EH (cell line): ENCODE measurements at regions not wholly inside any gene's neighbourhood (a gene's known extent, or its start where the extent isn't known, plus 50 kb on each side); places are given as distances from the start of the nearest gene placed in this dataset.

Source experiments
- DNase-seq: peaks from one replicate; pipeline ENCODE4 v3.0.0-alpha.2; 2015; ENCODE audit warnings: low read depth

DNA sequence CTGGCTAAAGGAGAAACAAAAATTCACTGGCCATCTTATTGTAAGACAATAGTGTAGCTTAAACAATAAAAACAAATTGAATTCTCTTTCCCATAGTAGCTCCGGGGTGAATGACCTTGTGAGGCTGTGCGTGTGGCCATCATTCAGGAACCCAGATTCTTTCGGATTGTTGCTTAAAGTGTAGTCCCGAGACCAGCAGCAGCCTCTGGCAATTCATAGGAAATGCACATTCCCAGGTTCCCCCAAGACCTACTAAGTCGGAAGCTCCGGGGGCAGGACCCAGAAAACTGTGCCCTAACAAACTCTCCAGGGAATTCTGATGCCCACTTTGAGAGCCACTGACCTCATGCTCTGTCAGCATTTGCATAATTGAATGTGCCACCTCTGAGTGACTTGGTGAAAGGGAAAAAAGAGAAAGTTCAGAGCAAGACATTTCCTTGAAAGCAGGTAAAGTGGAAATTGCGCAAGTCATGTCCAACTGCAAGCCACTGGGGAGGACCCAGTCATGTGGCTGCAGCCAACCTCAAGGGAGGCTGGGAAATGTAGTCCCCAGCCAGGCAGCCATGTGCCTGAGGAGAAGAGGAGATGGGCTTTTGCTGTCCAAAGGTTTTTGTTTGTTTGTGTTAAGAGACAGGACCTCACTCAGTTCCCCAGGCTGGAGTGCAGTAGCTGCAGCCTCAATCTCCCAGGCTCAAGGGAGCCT lies 50.7 kb upstream of the PNMA8B start:
- DNase-seq = peak; percentile 43

DNA sequence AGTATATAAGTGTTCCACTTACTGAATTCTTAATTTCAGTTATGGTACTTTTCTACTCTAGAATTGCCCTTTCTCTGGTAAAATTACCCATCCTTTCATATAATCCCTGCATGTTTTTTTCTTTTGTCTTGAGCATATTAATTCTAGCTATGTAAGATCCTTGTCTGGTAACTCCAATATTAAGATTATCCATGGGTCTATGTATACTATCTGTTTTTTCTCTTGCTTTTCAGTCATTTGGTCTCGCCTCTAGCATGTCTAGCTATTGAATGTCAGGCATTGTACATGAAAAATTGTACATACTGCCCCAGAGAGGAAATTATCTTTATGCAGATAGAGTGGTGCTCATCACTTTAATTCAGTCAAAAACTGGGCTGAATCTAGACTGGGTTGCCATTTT lies 50.4 kb upstream of the CALM3 start:
- DNase-seq = no peak

DNA sequence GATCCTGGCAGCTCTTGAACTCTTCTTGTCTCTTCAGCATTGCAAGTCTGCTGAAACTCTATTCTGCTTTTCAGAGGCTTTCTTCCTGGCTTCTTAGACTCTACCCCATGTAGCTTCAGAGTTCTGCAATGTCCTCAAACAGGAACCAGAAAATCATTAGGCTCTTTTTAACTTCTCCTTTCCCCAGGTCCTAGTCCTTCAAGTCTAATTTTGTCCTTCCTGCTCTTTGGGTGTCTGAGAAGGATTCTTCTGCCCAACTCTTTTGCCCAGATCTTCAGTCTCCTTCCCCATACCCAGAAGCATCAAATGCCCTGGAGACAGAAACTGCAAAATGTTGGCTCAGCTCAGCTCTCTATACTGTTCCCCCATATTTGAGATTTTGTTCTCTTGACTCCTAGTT lies 50.0 kb upstream of the CALM3 start:
- DNase-seq = no peak
